ENCODE measurements at regions not wholly inside any gene's neighbourhood (a gene's known extent, or its start where the extent isn't known, plus 50 kb on each side); places are given as distances from the start of the nearest gene placed in this dataset.

DNA sequence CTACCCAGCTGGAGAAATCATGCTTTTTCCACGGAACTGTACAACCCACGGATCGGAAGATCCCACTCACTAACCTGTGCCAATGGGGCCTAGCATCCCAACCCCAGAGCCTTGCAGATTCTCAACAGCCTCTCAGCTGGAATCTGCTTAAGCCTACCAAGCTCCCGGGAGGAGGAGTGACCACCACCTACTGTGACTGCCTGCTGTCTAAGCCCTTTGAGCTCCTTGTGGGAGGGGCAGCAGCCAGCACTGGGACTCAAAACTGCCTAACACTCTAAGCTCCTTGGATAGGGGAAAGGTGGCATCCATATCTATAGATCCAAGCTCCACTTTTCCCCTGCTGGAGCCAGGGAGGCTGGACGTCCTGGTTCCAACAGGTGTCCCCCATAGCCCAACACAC, 254.4 kb upstream of the CNTNAP2 start:
- TF ChIP-seq, protein P1, sequence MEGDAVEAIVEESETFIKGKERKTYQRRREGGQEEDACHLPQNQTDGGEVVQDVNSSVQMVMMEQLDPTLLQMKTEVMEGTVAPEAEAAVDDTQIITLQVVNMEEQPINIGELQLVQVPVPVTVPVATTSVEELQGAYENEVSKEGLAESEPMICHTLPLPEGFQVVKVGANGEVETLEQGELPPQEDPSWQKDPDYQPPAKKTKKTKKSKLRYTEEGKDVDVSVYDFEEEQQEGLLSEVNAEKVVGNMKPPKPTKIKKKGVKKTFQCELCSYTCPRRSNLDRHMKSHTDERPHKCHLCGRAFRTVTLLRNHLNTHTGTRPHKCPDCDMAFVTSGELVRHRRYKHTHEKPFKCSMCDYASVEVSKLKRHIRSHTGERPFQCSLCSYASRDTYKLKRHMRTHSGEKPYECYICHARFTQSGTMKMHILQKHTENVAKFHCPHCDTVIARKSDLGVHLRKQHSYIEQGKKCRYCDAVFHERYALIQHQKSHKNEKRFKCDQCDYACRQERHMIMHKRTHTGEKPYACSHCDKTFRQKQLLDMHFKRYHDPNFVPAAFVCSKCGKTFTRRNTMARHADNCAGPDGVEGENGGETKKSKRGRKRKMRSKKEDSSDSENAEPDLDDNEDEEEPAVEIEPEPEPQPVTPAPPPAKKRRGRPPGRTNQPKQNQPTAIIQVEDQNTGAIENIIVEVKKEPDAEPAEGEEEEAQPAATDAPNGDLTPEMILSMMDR (IDR thresholded peaks at IDR 0.05) = no peak
- TF ChIP-seq POLR2A (IDR thresholded peaks at IDR 0.05) = no peak

All from right lobe of liver (tissue), 4 donors.